SK-N-SH (cell line): ENCODE measurements at regions not wholly inside any gene's neighbourhood (a gene's known extent, or its start where the extent isn't known, plus 50 kb on each side); places are given as distances from the start of the nearest gene placed in this dataset.

ENCODE experiments used
- CTCF ChIA-PET: fragments of 300-600, 350-600 bp; formaldehyde crosslinking; extraction: SDS; loops from one replicate; lab custom pipeline; 2021; lab: Yijun Ruan, JAX
- POLR2A ChIA-PET: fragments of 350-600 bp; sonication (Branson Sonifier 250); formaldehyde crosslinking; extraction: SDS; loops from one replicate; lab custom pipeline; 2020; ENCODE audit warnings: antibody characterized with exemption, inconsistent platforms; lab: Yijun Ruan, JAX
- DNase-seq: peaks from one replicate; pipeline ENCODE4 v3.0.0; 2012
- H2AFZ ChIP-seq: fragments of 200-600 bp; sonication (generic); 2 replicates; pipeline ENCODE4 v1.8.1; 2016; ENCODE audit warnings: antibody characterized with exemption, mild to moderate bottlenecking, low read depth
- H3F3A ChIP-seq: fragments of 200-600 bp; sonication (generic); replicated peaks from 2 replicates; pipeline ENCODE3; 2016; ENCODE audit warnings: antibody characterized with exemption, mild to moderate bottlenecking; ENCODE audit not compliant: insufficient read depth
- H3K27ac ChIP-seq, 2 experiments: fragments of 200-500 bp in 1 of 2; fragments of 200-600 bp in 1 of 2; sonication (Bioruptor generic) in 1 of 2; sonication (generic), shearing (Covaris generic) in 1 of 2; 2 replicates each; pipeline versions ENCODE4 v1.5.1 to v1.6.1; 2014 to 2016; ENCODE audit warnings: low read depth in 2 of 2, inconsistent platforms in 1 of 2, low read length in 1 of 2, mild to moderate bottlenecking in 1 of 2, mixed read lengths in 1 of 2
- H3K27me3 ChIP-seq: fragments of 200-600 bp; sonication (generic), shearing (Covaris generic); 2 replicates; pipeline ENCODE4 v1.6.1; 2016; ENCODE audit warnings: mixed run types; ENCODE audit not compliant: insufficient read depth
- H3K36me3 ChIP-seq, 2 experiments: fragments of 200-500 bp in 1 of 2; fragments of 200-600 bp in 1 of 2; sonication (Bioruptor generic) in 1 of 2; sonication (generic) in 1 of 2; replicated peaks in 1 of 2; 2 replicates each; pipeline versions ENCODE3 to v1.5.1; 2014 to 2016; ENCODE audit warnings: low read length in 1 of 2, mild to moderate bottlenecking in 1 of 2; ENCODE audit not compliant: insufficient read depth in 2 of 2, control insufficient read depth in 1 of 2
- H3K4me1 ChIP-seq, 2 experiments: fragments of 200-500 bp in 1 of 2; fragments of 200-600 bp in 1 of 2; sonication (Bioruptor generic) in 1 of 2; sonication (generic), shearing (Covaris generic) in 1 of 2; 2 replicates each; pipeline versions ENCODE4 v1.5.1 to v1.6.1; 2014 to 2016; ENCODE audit warnings: low read depth in 1 of 2, low read length in 1 of 2, mixed run types in 1 of 2; ENCODE audit not compliant: insufficient read depth in 2 of 2, control insufficient read depth in 1 of 2
- H3K4me2 ChIP-seq: fragments of 200-600 bp; sonication (generic), shearing (Covaris generic); 2 replicates; pipeline ENCODE4 v1.6.1; 2017; ENCODE audit warnings: mixed run types
- H3K4me3 ChIP-seq, 2 experiments: fragments of 200-500 bp in 1 of 2; fragments of 200-600 bp in 1 of 2; sonication (Bioruptor generic) in 1 of 2; sonication (generic), shearing (Covaris generic) in 1 of 2; 2 replicates each; pipeline versions ENCODE4 v1.5.1 to v1.8.1; 2014 to 2016; ENCODE audit warnings: low read depth in 2 of 2, inconsistent platforms in 1 of 2, low read length in 1 of 2, mild to moderate bottlenecking in 1 of 2, mixed read lengths in 1 of 2, moderate library complexity in 1 of 2
- H3K79me2 ChIP-seq: fragments of 200-600 bp; sonication (generic); 2 replicates; pipeline ENCODE4 v1.8.1; 2017; ENCODE audit warnings: mild to moderate bottlenecking; ENCODE audit not compliant: insufficient read depth
- H3K9ac ChIP-seq: fragments of 200-600 bp; sonication (generic); 2 replicates; pipeline ENCODE4 v1.6.1; 2017; ENCODE audit warnings: mixed run types
- H3K9me2 ChIP-seq: fragments of 200-600 bp; sonication (generic); 2 replicates; pipeline ENCODE4 v1.6.1; 2017; ENCODE audit warnings: mixed run types
- H3K9me3 ChIP-seq: fragments of 200-600 bp; sonication (generic); 2 replicates; pipeline ENCODE4 v1.6.1; 2017; ENCODE audit warnings: mixed run types, mild to moderate bottlenecking, moderate library complexity
- H4K20me1 ChIP-seq: fragments of 200-600 bp; sonication (generic); 2 replicates; pipeline ENCODE4 v1.6.1; 2017; ENCODE audit warnings: mild to moderate bottlenecking, mixed run types; ENCODE audit not compliant: insufficient read depth
- EZH2phosphoT487 ChIP-seq: fragments of 200-600 bp; sonication (generic); IDR thresholded peaks from 2 replicates; pipeline ENCODE4 v1.6.1; 2017; ENCODE audit warnings: low read depth, mixed run types, mild to moderate bottlenecking, antibody characterized with exemption, moderate library complexity, borderline replicate concordance
- FOSL2 ChIP-seq: IDR thresholded peaks from 2 replicates; pipeline ENCODE4 v1.4.0; 2012; ENCODE audit warnings: low read depth, mild to moderate bottlenecking, moderate library complexity, borderline replicate concordance
- FOXM1 ChIP-seq: IDR thresholded peaks from 2 replicates; pipeline ENCODE4 v1.4.0; 2012; ENCODE audit warnings: low read depth, mild to moderate bottlenecking
- GATA2 ChIP-seq: sonication (generic); formaldehyde crosslinking; IDR thresholded peaks from 2 replicates; pipeline ENCODE4 v1.5.0; 2020; ENCODE audit warnings: mild to moderate bottlenecking, missing genetic modification reagents
- IRF3 ChIP-seq: fragments of 150-350 bp; IDR thresholded peaks from 2 replicates; pipeline ENCODE4 v1.6.1; 2016; ENCODE audit warnings: mild to moderate bottlenecking, low read depth, low read length
- MEF2A ChIP-seq: IDR thresholded peaks from 2 replicates; pipeline ENCODE4 v1.4.0; 2012; ENCODE audit warnings: low read depth, borderline replicate concordance
- MXI1 ChIP-seq: IDR thresholded peaks from 2 replicates; pipeline ENCODE4 v1.6.1; 2012; ENCODE audit warnings: mild to moderate bottlenecking, low read depth, low read length, improper control_type of control experiment
- NRF1 ChIP-seq: IDR thresholded peaks from 2 replicates; pipeline ENCODE4 v1.6.1; 2012; ENCODE audit warnings: low read depth, mild to moderate bottlenecking, low read length
- POLR2AphosphoS5 ChIP-seq: IDR thresholded peaks from 2 replicates; pipeline ENCODE4 v1.6.1; 2012; ENCODE audit warnings: low read depth, low read length
- RCOR1 ChIP-seq: fragments of 150-350 bp; IDR thresholded peaks from 2 replicates; pipeline ENCODE4 v1.6.1; 2017; ENCODE audit warnings: antibody characterized with exemption, low read length
- RFX5 ChIP-seq: IDR thresholded peaks from 2 replicates; pipeline ENCODE4 v1.6.1; 2012; ENCODE audit warnings: mild to moderate bottlenecking, improper control_type of control experiment, low read length
- RXRA ChIP-seq: IDR thresholded peaks from 2 replicates; pipeline ENCODE4 v1.4.0; 2012; ENCODE audit warnings: low read depth, mild to moderate bottlenecking, borderline replicate concordance
- SIN3A ChIP-seq: IDR thresholded peaks from 2 replicates; pipeline ENCODE4 v1.6.1; 2012; ENCODE audit warnings: low read depth, mild to moderate bottlenecking, low read length, moderate library complexity, borderline replicate concordance
- SMC3 ChIP-seq: IDR thresholded peaks from 2 replicates; pipeline ENCODE4 v1.6.1; 2012; ENCODE audit warnings: low read depth, low read length, improper control_type of control experiment
- TEAD4 ChIP-seq: IDR thresholded peaks from 2 replicates; pipeline ENCODE4 v1.4.0; 2012; ENCODE audit warnings: mild to moderate bottlenecking, borderline replicate concordance; ENCODE audit not compliant: insufficient read depth
- USF2 ChIP-seq: fragments of 150-350 bp; IDR thresholded peaks from 2 replicates; pipeline ENCODE4 v1.6.1; 2017; ENCODE audit warnings: antibody characterized with exemption, low read length, low read depth, borderline replicate concordance
- YY1 ChIP-seq: IDR thresholded peaks from 2 replicates; pipeline ENCODE4 v1.4.0; 2012; ENCODE audit warnings: low read depth, mild to moderate bottlenecking
- WGBS: methylation state at CpG from one replicate; pipeline ENCODE4 v1.1.6; 2017; ENCODE audit warnings: low lambda C conversion rate; 5-methylcytosine and 5-hydroxymethylcytosine counted together
- TF ChIP-seq, protein P1 (sequence below): IDR thresholded peaks from 2 replicates; pipeline ENCODE4; 2012

DNA sequence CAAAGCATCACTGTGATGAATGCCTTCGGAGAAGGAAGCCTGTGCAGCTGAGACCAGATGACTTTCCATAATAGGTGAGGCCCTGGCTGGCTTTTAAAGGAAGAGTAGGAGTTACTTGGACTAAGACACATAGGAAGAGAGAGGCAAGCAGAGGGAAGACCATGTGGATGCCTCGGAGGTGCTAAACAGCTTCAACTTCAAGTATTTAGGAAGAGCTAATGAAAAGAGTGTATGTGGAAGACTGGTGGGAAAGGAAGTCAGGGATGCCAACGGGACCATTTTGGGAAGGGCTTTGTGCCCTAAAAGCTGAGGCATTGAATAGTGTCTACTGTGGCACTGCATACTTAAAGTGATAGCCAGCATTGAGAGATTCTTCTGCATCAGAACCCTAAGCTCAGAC lies 69.3 kb upstream of the OPCML start:
- no peak overlapping the region for H3K9ac ChIP-seq
- no peaks in the 10 kb centered on the region for H3K4me1 ChIP-seq
- H4K20me1 ChIP-seq, result no peaks in the 10 kb centered on the region
- no peak overlapping the region for H3K4me3 ChIP-seq
- no peak overlapping the region for H3K4me2 ChIP-seq
- ChIA-PET CTCF (no interaction called here), POLR2A (no interaction called here)
- no peaks in the 10 kb centered on the region for H3K9me2 ChIP-seq
- WGBS, result 6% methylated on average over 3 of the region's 3 CpGs
- no peak for DNase-seq
- H3K9me3 ChIP-seq, result no peaks in the 10 kb centered on the region
- no peak overlapping the region for H3K27ac ChIP-seq
- no peaks in the 10 kb centered on the region for H3K27me3 ChIP-seq
- TF ChIP-seq, protein P1, sequence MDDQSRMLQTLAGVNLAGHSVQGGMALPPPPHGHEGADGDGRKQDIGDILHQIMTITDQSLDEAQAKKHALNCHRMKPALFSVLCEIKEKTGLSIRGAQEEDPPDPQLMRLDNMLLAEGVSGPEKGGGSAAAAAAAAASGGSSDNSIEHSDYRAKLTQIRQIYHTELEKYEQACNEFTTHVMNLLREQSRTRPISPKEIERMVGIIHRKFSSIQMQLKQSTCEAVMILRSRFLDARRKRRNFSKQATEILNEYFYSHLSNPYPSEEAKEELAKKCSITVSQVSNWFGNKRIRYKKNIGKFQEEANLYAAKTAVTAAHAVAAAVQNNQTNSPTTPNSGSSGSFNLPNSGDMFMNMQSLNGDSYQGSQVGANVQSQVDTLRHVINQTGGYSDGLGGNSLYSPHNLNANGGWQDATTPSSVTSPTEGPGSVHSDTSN, result no peak
- TF ChIP-seq IRF3, result no peak
- H3K79me2 ChIP-seq, result no peaks in the 10 kb centered on the region
- no peaks in the 10 kb centered on the region for H3F3A ChIP-seq
- no peak overlapping the region for H2AFZ ChIP-seq
- no peaks in the 10 kb centered on the region for H3K36me3 ChIP-seq

DNA sequence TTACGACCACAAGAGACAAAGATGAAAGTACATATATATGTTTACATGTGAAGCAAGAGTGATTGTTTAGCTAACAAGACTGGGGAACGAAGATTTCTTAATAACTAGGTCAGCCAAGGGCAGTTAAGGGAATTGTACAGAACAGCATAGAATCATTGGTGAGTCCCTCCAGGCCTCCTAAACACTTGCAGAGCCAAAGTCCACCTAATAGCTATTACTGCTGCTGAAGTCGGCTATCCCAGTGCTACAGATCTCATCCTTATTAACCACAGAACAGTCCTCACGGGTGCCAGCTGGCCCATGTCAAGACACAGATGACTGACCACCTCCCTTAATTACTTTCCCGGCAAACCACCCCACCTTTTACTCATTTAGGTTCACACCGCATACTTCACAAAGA lies 68.5 kb upstream of the OPCML start:
- CTCF ChIA-PET, result no interaction called here
- Histone ChIP-seq H3K79me2 (no peaks in the 10 kb centered on the region), H3F3A (no peaks in the 10 kb centered on the region), H3K9ac (no peak overlapping the region), H3K9me3 (no peaks in the 10 kb centered on the region), H3K4me3 (no peak overlapping the region)
- WGBS, result 15% methylated on average over 6 of the region's 6 CpGs
- TF ChIP-seq RXRA, result no peak
- TF ChIP-seq IRF3, result no peak
- TF ChIP-seq FOSL2, result no peak
- TF ChIP-seq SMC3, result no peak
- no peak for TF ChIP-seq SIN3A
- TF ChIP-seq GATA2 (CRISPR knock-in tag), result no peak
- no peak for TF ChIP-seq TEAD4
- no peak for TF ChIP-seq NRF1
- TF ChIP-seq POLR2AphosphoS5, result no peak
- TF ChIP-seq MXI1, result no peak
- no peak for TF ChIP-seq USF2
- TF ChIP-seq MEF2A, result no peak
- TF ChIP-seq EZH2phosphoT487, result no peak
- TF ChIP-seq RFX5, result no peak
- TF ChIP-seq FOXM1, result no peak
- TF ChIP-seq RCOR1, result no peak
- no peak for TF ChIP-seq YY1
- TF ChIP-seq, all 33 proteins: peak for 0
- no peaks in the 10 kb centered on the region for H4K20me1 ChIP-seq
- DNase-seq, result no peak
- H3K4me1 ChIP-seq, result no peaks in the 10 kb centered on the region
- POLR2A ChIA-PET, result no interaction called here
- no peak overlapping the region for H3K27ac ChIP-seq
- H3K9me2 ChIP-seq, result no peaks in the 10 kb centered on the region
- H3K27me3 ChIP-seq, result no peaks in the 10 kb centered on the region
- H3K36me3 ChIP-seq, result no peaks in the 10 kb centered on the region
- H3K4me2 ChIP-seq, result no peak overlapping the region
- H2AFZ ChIP-seq, result no peak overlapping the region
